ENCODE measurements at regions not wholly inside any gene's neighbourhood (a gene's known extent, or its start where the extent isn't known, plus 50 kb on each side); places are given as distances from the start of the nearest gene placed in this dataset.

GRCh38 chr2:173775440-173775839 is 189.7 kb downstream of the SP3 start:
- Histone ChIP-seq H3K9me3 (ENCODE audit: control insufficient read depth in 4 of 4, insufficient read depth in 3 of 4, low read length in 3 of 4) (peaks cover 0 to 2% (median 0%) of the 10 kb centered on the region in 4 donors), H3K27ac (ENCODE audit: low read depth in 1 of 2, low read length in 1 of 2) (no peak overlapping the region), H3K4me1 (ENCODE audit: control insufficient read depth in 5 of 5, insufficient read depth in 5 of 5, low read length in 5 of 5) (no peaks in the 10 kb centered on the region), H3K4me3 (no peak overlapping the region), H3K9ac (ENCODE audit: insufficient read depth in 1 of 2, low read length in 2 of 2) (no peak overlapping the region), H3K36me3 (ENCODE audit: control insufficient read depth in 4 of 4, insufficient read depth in 4 of 4, low read length in 4 of 4) (no peaks in the 10 kb centered on the region), H3K27me3 (ENCODE audit: control insufficient read depth in 3 of 3, insufficient read depth in 3 of 3, low read length in 2 of 3) (no peaks in the 10 kb centered on the region)
- WGBS, 2 donors, result 88 to 95% methylated on average over 2 of the region's 2 CpGs
- no peak for ATAC-seq (ENCODE audit: insufficient read depth, low FRiP score)
- no peak for TF ChIP-seq CTCF (IDR thresholded peaks at IDR 0.05; ENCODE audit: control extremely low read depth, extremely low read depth)
- DNase-seq, result no peak

GRCh38 chr2:173782681-173783080 is 182.5 kb downstream of the SP3 start:
- Histone ChIP-seq H3K4me1 (ENCODE audit: control insufficient read depth in 5 of 5, insufficient read depth in 5 of 5, low read length in 5 of 5) (peaks cover 0 to 10% (median 0%) of the 10 kb centered on the region in 5 donors), H3K36me3 (ENCODE audit: control insufficient read depth in 4 of 4, insufficient read depth in 4 of 4, low read length in 4 of 4) (no peaks in the 10 kb centered on the region), H3K27me3 (ENCODE audit: control insufficient read depth in 3 of 3, insufficient read depth in 3 of 3, low read length in 2 of 3) (no peaks in the 10 kb centered on the region), H3K9me3 (ENCODE audit: control insufficient read depth in 4 of 4, insufficient read depth in 3 of 4, low read length in 3 of 4) (peaks cover 0 to 1% (median 0%) of the 10 kb centered on the region in 4 donors), H3K9ac (ENCODE audit: insufficient read depth in 1 of 2, low read length in 2 of 2) (no peak overlapping the region), H3K4me3 (no peak overlapping the region), H3K27ac (ENCODE audit: low read depth in 1 of 2, low read length in 1 of 2) (no peak overlapping the region)
- DNase-seq, result no peak
- WGBS, 2 donors, result 64 to 74% methylated on average over 4 of the region's 4 CpGs
- ATAC-seq (ENCODE audit: insufficient read depth, low FRiP score), result no peak
- no peak for TF ChIP-seq CTCF (IDR thresholded peaks at IDR 0.05; ENCODE audit: control extremely low read depth, extremely low read depth)

- Histone ChIP-seq H3K36me3 (ENCODE audit: control insufficient read depth in 4 of 4, insufficient read depth in 4 of 4, low read length in 4 of 4) (no peaks in the 10 kb centered on the region), H3K27ac (ENCODE audit: low read depth in 1 of 2, low read length in 1 of 2) (no peak overlapping the region), H3K27me3 (ENCODE audit: control insufficient read depth in 3 of 3, insufficient read depth in 3 of 3, low read length in 2 of 3) (no peaks in the 10 kb centered on the region), H3K4me3 (no peak overlapping the region), H3K9ac (ENCODE audit: insufficient read depth in 1 of 2, low read length in 2 of 2) (no peak overlapping the region), H3K9me3 (ENCODE audit: control insufficient read depth in 4 of 4, insufficient read depth in 3 of 4, low read length in 3 of 4) (peaks cover 0 to 1% (median 0%) of the 10 kb centered on the region in 4 donors), H3K4me1 (ENCODE audit: control insufficient read depth in 5 of 5, insufficient read depth in 5 of 5, low read length in 5 of 5) (peaks cover 0 to 10% (median 0%) of the 10 kb centered on the region in 5 donors)
- 37 to 70% methylated on average over 4 of the region's 4 CpGs for WGBS, 2 donors
- peak; percentile 52 to 85 (median 70) for DNase-seq
- no peak for ATAC-seq (ENCODE audit: insufficient read depth, low FRiP score)
- TF ChIP-seq CTCF (IDR thresholded peaks at IDR 0.05; ENCODE audit: control extremely low read depth, extremely low read depth), result no peak
Observed at GRCh38 chr2:173783382-173783781, 181.8 kb downstream of the SP3 start.

- no peaks in the 10 kb centered on the region for H3K9me3 ChIP-seq (ENCODE audit: control insufficient read depth in 4 of 4, insufficient read depth in 3 of 4, low read length in 3 of 4)
- ATAC-seq (ENCODE audit: insufficient read depth, low FRiP score), result no peak
- H3K4me3 ChIP-seq, result no peak overlapping the region
- H3K36me3 ChIP-seq (ENCODE audit: control insufficient read depth in 4 of 4, insufficient read depth in 4 of 4, low read length in 4 of 4), result no peaks in the 10 kb centered on the region
- H3K4me1 ChIP-seq (ENCODE audit: control insufficient read depth in 5 of 5, insufficient read depth in 5 of 5, low read length in 5 of 5), result peaks cover 0 to 10% (median 0%) of the 10 kb centered on the region in 5 donors
- no peaks in the 10 kb centered on the region for H3K27me3 ChIP-seq (ENCODE audit: control insufficient read depth in 3 of 3, insufficient read depth in 3 of 3, low read length in 2 of 3)
- WGBS, 2 donors, result 93 to 94% methylated on average over 3 of the region's 3 CpGs
- no peak for TF ChIP-seq CTCF (IDR thresholded peaks at IDR 0.05; ENCODE audit: control extremely low read depth, extremely low read depth)
- H3K9ac ChIP-seq (ENCODE audit: insufficient read depth in 1 of 2, low read length in 2 of 2), result no peak overlapping the region
- DNase-seq, result no peak
- no peak overlapping the region for H3K27ac ChIP-seq (ENCODE audit: low read depth in 1 of 2, low read length in 1 of 2)
Observed at GRCh38 chr2:173785813-173786212, 179.4 kb downstream of the SP3 start.

Data from lung (tissue), 11 donors.